Breast epithelium (tissue), 3 donors: ENCODE measurements at regions not wholly inside any gene's neighbourhood (a gene's known extent, or its start where the extent isn't known, plus 50 kb on each side); places are given as distances from the start of the nearest gene placed in this dataset.

ENCODE experiments used
- POLR2A ChIP-seq: fragments of 450-650 bp; IDR thresholded peaks from one replicate; pipeline ENCODE4 v1.6.1; 2016; ENCODE audit warnings: antibody characterized with exemption, mild to moderate bottlenecking, moderate library complexity
- TF ChIP-seq, protein P1 (sequence below), 3 donors: fragments of 450-650 bp; IDR thresholded peaks; one replicate each; pipeline ENCODE4 v1.5.1; 2016 to 2017; ENCODE audit warnings: antibody characterized with exemption in 3 of 3, mild to moderate bottlenecking in 3 of 3, moderate library complexity in 3 of 3

- no peak for TF ChIP-seq POLR2A
- TF ChIP-seq, protein P1, sequence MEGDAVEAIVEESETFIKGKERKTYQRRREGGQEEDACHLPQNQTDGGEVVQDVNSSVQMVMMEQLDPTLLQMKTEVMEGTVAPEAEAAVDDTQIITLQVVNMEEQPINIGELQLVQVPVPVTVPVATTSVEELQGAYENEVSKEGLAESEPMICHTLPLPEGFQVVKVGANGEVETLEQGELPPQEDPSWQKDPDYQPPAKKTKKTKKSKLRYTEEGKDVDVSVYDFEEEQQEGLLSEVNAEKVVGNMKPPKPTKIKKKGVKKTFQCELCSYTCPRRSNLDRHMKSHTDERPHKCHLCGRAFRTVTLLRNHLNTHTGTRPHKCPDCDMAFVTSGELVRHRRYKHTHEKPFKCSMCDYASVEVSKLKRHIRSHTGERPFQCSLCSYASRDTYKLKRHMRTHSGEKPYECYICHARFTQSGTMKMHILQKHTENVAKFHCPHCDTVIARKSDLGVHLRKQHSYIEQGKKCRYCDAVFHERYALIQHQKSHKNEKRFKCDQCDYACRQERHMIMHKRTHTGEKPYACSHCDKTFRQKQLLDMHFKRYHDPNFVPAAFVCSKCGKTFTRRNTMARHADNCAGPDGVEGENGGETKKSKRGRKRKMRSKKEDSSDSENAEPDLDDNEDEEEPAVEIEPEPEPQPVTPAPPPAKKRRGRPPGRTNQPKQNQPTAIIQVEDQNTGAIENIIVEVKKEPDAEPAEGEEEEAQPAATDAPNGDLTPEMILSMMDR (IDR thresholded peaks at IDR 0.05), result no peak
These were observed 128.2 kb downstream of the KLHL28 start for GRCh38 chr14:44833376-44834060.
